NCI-H2081 (cell line): ENCODE measurements at regions not wholly inside any gene's neighbourhood (a gene's known extent, or its start where the extent isn't known, plus 50 kb on each side); places are given as distances from the start of the nearest gene placed in this dataset.

Experiments
- DNase-seq, 2 experiments: peaks; one replicate each; lab custom pipeline; 2025; lab: John Stamatoyannopoulos, UW

DNA sequence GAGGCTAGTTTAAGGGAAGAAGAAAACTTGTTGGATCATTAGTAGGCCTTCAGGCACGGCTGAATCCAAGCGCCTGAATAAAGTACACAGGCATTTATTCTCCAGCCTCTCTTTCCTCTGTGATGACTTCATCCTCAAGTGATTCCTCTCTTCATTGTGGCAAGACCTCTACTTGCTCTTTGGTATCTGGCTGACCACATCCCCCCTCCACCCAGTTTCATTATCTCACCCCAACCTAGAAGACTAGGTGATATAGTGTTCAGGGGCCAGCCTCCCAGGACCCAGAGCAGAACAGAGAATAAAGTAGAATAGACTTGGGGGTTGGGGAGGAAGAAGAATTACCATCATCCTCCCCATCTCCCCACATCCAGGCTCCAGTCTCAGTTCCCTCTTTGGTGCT, 189.3 kb downstream of the MIAT start:
- DNase-seq = no peak

DNA sequence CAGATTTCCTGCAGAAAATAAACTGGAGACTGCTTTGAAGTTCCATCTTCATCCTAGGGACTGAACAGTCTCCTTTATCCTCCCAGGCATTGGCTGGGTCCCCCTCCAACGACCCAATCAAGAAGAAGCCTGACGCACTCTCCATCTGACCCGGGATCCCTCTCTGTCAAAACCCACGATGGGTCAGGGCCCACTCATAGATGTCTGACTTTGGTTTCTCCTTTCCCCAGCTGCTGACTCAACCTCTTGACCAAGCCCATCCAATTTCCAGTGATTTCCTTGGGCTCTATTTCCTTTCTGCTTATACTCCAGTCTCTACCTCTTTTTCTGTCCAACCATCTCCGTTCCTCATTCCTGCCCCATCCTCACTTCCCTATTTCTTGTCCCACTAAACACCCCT, 189.7 kb downstream of the MIAT start:
- no peak for DNase-seq

DNA sequence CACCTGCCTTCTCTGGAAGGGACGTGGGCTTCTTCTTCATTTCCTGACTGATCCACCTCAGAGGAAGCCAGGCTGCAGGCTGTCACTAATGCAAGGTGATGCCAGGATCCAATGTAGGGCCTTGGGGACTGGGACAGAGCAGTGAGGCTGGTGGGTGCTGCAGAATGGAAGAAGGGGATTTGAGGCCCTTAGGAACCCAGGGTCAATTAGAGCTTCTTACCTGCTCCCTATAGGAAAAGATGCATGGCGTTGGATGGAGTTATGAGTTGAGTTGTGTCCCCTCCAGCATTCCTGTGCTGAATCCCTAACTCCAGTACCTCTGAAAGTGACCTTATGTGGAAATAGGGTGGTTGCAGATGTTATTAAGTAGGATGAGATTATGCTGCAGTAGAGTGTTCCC, 190.4 kb downstream of the MIAT start:
- no peak for DNase-seq

DNA sequence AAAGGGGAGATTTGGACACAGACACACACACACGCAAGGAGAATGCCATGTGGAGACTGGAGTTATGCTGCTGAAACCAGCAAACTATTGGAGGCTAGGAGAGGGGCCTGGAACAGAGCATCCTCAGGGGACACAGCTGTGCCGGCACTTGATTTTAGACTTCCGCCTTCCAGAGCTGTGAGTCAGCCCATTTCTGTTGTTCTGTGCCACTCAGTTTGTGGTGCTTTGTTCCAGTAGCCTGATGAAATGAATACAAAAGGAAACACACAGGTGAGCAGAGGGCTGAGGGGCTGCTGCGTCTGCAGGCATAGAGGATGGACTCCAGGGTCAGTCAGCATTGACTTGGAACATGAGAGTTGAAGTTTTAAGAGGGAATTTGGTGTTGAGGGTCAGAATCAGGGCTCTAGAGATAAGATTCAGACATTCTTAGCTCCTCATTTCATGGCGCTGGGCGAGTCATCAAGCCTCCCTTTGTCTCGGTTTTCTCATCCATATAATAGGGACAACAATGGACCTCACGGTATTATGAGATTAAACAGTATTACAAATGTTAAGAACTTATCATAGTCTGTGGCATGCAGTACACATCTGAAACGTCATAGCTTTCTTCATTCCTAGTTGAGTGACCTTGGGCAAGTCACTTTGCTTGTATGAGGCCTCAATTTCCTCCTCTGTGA, 191.0 kb downstream of the MIAT start:
- no peak for DNase-seq

DNA sequence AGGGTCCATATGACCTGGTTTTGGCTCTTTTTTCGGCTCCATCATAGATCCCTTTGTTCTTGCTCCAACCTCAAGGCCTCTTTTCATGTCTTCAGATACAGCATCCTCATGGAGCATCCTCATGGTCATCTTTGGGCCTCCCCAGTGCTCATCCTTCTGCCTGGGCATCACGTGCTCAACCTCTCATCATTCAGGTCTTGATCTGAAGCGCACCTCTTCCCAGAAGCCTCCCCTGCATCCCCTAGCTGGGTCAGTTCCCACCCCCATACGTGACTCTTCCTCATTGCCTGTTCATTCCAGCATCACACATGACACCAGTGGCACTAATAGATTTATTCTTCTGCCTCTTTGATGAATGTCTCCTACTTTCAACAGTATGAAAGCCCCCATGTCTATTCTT, 192.2 kb downstream of the MIAT start:
- DNase-seq = no peak

DNA sequence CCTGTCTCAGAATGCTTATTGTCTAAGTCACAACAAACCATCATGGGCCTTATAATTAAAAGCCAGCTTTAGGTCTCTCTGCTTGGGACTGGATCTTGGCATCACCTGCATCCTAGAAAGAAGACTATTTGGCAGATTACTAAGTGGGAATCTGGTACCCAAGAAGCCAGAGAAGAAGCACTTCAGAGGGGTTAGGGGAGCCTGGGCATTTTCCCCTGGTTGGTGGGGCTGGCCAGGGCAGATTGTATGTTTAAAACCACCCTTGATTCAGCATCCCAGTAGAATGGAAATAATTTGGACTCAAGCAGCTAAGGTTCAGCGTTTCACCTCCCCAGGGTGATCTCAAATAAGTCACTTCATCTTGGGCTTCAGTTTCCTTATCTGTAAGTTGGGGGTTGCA, 193.7 kb downstream of the MIAT start:
- DNase-seq = no peak

DNA sequence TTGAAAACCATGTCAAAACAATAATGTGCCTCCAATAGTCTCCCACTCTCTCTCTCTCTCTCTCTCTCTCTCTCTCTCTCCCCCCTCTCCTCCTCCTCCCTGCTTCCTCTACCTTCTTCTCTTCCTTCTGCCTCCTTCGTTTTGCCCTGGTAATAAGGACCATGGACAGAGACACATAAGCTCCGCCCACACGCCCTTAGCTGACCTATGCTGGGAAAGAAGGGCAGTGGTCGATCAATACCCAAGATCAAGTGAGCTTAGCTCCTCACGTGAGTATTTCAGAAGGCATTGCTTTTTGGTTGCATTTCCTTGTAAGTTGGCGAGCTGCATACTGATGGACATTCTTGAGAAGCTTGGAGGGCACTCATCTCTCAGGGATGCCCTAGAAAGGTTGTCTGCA, 194.8 kb downstream of the MIAT start:
- no peak for DNase-seq

DNA sequence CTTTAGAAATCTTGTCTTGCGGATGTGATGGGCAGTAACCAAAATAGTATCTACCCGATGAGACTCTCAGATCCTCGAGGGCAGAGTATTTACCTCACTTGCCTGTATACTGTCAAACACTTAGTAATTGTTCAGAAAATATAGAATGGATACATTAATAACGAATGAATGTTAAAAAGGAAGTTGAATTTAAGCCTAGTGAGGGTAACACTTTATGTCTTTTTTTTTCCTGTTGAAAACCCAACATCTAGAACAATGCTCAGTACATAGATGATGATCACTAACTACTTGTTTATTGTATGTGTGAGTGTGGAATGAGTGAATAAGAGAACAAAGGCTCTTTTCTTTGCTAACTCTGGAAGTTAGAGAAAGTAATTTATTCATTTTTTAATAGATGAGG, 195.7 kb downstream of the MIAT start:
- no peak for DNase-seq

DNA sequence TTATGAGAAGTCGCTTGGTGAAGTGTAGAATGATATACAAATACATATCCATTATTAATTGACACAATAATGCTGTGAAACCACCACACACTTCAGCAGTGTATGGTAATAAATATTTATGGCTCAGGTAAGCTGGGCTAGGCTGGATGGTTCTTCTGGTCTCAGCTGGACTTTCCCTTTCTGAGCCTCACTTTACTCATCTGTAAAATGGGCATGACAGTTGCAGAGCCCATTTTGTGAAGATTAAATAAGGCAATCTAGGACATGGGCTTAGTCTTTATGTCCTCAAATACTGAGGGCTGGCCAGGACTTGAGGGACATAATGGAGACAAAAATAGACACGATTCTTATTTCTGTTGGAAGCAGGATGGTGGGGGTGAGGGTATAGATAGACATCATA, 196.1 kb downstream of the MIAT start:
- no peak for DNase-seq

DNA sequence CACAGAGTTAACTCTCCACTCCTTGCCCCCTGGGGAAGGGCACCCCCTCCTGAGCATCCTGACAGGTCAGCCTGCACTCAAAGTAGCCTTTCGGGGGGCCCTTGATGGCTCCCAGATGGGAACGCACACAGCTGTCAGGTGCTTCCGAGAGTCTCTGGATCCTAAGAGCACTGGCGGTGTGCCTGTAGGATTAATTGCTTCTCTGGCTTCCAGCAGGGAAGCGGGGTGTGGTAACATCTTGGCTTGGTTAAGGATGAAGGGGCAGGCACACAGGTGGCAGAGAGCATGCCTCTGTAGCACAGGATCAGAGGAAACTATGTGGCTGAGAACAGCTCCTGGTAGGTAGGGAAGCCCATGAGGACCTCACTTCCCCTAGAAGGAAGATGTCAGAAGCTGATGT, 199.8 kb downstream of the MIAT start:
- no peak for DNase-seq

DNA sequence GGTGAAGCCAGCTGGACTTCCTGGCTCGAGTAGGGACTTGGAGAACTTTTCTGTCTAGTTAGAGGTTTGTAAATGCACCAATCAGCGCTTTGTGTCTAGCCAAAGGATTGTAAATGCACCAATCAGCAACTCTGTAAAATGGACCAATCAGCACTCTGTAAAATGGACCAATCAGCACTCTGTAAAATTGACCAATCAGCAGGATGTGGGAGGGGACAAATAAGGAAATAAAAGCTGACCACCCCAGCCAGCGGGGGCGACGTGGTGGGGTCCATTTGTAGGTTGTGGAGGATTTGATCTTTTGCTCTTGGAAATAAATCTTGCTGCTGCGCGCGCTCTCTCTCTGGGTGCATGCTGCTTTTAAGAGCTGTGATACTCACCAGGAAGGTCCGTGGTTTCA, 202.9 kb downstream of the MIAT start:
- DNase-seq = no peak

DNA sequence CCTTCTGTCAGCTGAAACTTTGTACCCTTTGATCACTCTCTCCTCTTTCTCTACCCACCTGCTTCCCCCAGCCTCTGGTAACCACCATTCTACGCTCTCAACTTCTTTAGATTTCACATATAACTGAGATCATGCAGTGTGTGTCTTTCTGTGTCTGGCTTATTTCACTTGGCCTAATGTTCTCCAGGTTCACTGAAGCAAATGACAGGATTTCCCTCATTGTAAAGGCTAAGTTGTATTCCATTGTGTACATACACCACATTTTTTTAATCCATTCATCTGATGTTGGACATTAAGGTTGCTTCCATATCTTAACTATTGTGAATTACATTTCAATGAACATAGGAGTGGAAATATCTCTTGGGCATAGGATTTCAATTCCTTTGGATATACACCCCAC, 207.6 kb downstream of the MIAT start:
- DNase-seq = no peak

DNA sequence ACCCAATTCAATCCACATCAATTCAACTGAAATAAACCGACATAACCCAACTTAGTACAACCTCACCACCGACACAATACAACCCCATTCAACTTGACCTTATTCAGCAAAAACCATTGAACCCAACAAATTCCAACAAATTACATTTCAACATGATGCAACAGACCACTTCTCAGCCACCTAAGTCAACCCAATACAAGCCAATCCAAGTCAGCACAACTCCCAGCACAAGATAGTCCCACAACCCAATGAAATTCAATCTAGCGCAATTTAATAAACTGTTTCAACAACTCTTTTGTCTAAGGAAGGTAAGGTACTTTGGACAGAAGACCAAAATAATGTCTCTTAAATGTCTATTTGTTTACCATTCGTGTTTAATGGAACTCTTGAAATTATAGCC, 226.0 kb downstream of the MIAT start:
- no peak for DNase-seq

DNA sequence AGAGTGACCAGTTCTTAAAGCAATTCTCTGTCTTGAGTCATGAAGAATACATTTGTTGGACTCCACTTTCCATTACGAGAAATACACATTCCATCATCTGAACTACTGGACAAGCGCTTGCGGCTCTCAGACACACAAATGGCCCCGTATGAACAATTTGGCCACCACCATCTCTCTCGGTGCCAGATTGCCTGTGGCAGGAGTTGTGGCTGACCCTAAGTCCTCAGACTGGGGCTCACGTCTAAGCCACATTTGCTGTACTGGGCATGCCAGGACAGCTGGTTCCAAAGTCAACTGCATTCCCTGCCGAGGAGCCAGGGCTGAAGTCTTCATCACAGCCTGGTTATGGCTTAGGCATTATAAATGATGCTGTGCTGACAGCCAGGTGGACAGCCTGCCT, 227.5 kb downstream of the MIAT start:
- DNase-seq = no peak

DNA sequence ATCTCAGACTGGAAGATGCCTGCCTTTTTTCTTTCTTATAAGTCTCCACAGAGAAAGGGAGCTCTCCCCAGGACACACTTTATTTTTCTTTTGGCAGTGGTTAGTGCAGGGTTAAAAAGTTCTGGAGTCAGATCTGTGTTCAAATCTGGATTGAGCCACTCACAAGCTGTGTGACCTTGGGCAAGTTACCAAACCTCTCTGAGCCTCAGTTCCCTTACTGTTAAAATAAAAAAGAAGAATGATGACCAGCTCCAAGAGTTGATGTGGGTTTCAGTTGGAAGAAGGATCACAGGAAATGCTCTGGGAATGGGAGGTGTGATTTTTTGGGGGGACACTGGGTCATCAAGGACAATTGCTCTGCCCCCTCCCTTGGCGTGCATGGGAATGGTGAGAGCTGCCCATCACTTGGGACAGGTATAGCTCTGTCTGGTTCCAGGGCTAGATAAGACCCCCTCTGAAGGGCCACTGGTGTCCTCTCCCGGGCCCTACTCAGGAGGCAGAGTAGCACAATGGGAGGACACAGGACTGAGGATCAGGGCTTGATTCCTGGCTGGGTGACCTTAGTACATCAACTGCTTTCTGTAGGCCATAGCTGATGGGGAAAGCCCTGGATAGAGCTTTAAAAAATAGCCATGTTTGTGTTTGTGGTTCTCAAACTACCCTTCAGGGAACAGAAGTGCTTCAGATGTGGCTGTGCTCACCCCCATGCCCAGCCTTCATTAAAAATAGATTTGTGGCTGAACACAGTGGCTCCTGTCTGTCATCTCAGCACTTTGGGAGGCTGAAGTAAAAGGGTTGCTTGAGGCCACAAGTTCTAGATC, 228.3 kb downstream of the MIAT start:
- no peak for DNase-seq

DNA sequence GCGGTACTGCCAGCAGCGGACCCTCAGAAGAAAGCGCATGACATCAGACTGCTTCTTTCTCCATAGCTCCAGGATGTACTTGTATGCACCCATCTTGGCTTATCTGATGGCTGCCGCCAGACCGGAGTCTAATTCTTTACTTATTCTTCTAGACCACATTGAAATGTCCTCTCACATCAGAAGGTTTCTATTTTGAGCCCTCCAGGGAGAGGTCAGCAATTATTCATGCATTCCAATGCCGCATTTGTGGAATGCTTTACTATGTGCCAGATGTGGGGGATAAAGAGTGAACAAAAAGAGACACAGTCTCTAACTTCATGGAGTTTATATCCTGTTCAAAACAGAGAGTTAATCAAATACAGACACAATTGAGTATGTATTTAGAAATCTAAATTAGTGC, 230.1 kb downstream of the MIAT start:
- no peak for DNase-seq

DNA sequence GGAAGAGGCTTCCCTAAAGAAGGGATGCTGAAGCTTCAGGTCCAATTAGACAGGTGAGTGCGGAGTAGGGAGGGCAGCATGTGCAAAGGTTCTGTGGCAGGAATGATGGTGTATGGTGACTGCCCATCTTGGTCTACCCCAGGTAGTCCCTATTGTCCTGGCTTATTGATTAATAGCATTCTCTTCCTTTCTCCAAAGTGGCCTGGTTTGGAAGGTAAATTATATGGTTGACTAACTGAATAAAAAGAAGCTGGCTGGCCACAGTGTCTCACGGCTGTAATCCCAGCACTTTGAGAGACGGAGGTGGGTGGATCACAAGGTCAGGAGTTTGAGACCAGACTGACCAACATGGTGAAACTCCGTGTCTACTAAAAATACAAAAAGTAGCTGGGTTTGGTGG, 230.5 kb downstream of the MIAT start:
- no peak for DNase-seq

DNA sequence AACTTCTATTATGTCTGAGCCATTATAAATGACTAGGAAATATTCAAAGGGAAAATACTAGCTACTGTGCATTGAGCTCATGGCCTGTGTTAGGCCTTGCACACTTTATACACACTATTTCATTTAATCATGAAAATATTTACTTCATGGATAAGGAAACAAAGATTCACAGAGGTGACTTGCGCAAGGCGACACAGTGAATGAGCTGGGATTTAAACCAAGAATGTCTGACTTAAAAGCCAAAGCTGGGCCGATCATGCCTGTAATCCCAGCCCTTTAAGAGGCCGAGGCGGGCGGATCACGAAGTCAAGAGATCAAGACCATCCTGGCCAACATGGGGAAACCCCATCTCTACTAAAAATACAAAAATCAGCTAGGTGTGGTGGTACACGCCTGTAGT, 231.5 kb downstream of the MIAT start:
- DNase-seq = no peak

DNA sequence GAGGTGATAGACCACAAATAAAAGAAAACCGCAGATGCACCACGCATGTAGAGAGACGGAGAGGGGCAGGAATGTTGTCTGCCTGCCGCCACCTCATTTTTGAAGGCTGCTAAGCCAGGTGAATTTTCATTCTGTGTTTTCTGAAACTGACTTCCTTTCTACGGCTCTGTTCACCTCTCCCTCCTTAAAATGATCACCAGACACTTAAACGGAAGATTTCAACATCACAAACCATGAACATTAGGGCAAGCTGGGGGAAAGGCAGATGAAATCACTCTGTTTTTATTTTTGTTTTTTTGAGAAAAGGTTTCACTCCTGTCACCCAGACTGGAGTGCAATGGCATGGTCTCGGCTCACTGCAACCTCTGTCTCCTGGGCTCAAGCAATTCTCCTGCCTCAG, 232.4 kb downstream of the MIAT start:
- DNase-seq = no peak

DNA sequence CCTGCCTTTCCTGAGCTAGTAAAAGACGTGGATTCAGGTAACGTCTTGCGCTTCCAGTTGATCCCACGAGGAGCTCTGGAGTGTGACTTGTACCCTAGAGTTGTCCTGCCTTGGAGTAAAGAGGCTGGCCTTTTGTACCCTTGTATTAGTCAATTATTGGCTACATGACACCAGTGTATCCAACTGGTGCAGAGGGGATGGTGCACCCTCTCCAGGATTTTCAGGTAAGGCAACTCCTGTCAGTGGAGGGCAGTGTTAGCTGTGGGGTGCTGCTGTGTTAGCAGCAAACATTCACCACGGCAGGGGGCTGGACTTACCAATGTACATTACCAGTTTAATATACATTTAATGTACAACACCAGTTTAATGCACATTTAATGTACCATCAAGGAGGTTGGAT, 233.5 kb downstream of the MIAT start:
- DNase-seq = peak; percentile 24 to 65

DNA sequence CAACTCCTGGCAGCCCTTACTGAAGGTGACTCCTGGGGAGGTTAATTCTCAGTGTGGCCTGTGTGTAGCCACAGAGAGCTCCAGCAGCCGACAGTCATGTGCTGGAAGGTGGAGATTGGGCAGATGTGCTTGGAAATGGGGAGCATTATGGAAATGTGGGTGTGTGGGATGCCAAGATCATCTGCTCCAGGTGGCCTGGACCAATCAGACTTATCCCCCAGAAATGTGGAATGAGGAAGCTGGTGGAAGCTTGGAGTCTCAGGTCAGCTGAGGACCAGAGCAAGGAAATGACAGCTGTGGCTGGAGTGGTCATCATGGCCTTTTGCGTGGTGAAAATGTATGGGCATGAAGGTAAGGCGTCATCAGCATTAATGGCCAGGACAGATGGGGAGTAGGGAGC, 234.0 kb downstream of the MIAT start:
- no peak for DNase-seq

DNA sequence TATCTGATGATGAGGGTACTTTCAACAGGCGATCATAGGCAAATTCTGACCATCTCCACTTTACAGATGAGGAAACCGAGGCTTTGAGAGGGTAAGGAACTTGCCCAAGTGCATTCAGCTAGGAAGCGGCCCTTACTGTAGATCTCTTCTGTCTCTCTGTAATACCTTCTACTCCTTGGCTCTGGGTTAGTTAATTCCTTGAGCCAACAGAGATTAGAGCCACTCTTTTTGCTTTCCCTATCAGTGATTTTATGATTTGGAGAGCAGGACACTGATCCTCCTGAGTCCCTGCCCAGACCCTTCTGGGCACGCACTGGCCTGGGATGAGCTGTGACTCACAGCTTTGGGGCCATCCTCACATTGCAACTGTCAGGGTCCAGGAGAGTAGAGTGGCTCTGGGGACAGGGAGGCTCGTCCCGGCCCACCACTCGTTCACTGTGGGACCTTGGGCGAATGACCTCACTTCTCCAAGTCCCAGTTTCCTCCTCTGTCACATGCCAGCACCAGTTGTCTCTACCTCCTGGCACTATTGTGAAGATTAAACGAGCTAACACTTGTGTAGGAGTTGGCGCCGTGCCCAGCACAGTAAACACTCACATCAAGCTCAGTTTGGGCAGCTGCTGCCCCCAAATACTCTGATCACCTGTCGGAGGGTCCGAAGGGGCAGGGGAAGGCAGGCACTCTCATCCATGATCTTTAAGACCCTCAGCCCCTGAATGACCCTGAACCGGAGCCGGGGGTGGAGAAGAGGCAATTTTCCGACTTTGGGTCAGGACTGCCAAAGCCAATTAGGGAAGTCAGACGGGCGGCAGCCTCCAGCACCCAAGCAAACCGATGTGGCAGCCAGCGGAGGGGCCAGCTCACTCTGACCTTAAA, 235.0 kb downstream of the MIAT start:
- peak; percentile 78 to 91 for DNase-seq
